ENCODE measurements at regions not wholly inside any gene's neighbourhood (a gene's known extent, or its start where the extent isn't known, plus 50 kb on each side); places are given as distances from the start of the nearest gene placed in this dataset.

DNA sequence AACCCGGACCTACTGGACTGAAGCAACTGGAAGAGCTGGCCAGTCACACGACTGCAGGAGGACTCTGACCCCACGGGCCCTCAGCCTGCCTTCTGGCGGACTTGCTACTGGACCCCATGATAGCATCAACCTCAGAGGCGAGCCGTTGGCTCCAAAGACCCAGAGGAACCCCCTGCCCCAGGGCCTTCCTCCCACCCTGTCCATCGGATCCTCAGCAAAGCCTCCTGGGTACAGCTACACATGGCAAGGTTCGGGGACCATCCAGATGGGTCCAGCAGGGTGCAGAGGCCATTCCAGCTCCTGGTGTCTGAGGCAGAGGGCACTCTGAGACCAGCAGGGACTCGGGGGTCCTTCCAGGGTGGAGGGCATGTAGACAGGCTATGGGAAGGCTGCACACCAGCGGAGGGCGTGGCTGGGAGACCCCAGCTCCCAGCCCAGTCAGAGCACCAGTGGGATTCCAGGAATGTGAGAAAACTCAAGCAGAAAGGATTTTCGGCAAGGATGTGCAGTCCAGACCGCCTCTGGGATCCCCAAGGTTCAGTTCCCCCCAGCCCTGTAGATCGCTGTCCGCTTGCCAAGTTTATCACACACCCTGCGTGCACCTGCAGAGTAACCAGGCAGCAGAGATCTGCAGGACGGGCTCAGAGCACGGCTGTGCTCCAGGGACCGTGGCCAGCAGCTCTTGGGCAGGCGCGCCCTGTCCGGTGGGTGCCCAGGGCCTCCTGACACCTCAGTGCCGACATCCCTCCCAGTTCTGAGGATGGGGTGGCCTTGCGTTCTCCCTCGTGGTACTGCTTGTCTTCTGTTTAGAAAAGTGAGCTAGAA is 89.8 kb upstream of the PPP2R2D start:
- 85 to 89% methylated on average over 17 to 23 of the region's 25 CpGs for WGBS, 2 donors
- no peaks in the 10 kb centered on the region for H3K27me3 ChIP-seq

DNA sequence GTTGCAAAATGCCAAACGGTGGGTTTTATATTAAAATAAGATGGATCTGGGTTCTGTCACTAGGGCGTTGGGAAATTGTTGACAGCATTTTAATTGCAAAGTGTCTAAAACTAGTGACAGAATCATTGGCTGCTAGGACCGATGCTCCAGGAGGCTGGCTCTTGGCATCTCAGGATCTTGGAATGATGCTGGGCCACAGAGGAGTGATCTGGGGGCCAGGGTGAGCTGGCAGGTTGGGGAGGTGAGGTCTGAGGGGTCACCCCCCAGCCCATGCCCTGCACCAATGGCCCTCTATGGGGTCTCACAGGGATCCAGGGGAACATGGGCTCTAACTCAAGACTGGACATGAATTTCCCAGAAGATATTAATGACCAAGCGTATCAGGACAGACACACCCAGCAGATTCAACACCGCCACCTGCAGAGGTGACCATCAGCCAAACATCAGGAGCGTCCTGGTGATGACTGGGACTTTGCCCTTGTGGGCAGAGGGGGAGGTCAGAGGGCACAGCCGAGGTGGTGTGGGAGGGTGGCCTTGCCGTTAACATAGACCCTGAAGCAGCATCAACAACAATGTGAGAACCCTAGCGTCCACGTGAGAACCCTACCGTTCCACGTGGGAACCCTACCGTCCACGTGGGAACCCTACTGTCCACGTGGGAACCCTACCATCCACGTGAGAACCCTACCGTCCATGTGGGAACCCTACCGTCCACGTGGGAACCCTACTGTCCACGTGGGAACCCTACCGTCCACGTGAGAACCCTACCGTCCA is 89.0 kb upstream of the PPP2R2D start:
- no peak for TF ChIP-seq POLR2A (IDR thresholded peaks at IDR 0.05)
- TF ChIP-seq, protein P1, sequence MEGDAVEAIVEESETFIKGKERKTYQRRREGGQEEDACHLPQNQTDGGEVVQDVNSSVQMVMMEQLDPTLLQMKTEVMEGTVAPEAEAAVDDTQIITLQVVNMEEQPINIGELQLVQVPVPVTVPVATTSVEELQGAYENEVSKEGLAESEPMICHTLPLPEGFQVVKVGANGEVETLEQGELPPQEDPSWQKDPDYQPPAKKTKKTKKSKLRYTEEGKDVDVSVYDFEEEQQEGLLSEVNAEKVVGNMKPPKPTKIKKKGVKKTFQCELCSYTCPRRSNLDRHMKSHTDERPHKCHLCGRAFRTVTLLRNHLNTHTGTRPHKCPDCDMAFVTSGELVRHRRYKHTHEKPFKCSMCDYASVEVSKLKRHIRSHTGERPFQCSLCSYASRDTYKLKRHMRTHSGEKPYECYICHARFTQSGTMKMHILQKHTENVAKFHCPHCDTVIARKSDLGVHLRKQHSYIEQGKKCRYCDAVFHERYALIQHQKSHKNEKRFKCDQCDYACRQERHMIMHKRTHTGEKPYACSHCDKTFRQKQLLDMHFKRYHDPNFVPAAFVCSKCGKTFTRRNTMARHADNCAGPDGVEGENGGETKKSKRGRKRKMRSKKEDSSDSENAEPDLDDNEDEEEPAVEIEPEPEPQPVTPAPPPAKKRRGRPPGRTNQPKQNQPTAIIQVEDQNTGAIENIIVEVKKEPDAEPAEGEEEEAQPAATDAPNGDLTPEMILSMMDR (IDR thresholded peaks at IDR 0.05) = no peak
- Histone ChIP-seq H3K36me3 (no peaks in the 10 kb centered on the region), H3K9me3 (no peaks in the 10 kb centered on the region), H3K27ac (no peak overlapping the region), H3K27me3 (no peaks in the 10 kb centered on the region), H3K4me3 (replicated peaks in 1 of 3) (no peak overlapping the region), H3K4me1 (no peaks in the 10 kb centered on the region)
- 89 to 91% methylated on average over 22 to 23 of the region's 23 CpGs for WGBS, 2 donors
- no peak for DNase-seq
- intact Hi-C loops (cut with DNase I) = no loop called here

More for the DNA sequence above, 89.8 kb upstream of the PPP2R2D start:
- no peak for TF ChIP-seq POLR2A (IDR thresholded peaks at IDR 0.05)
- TF ChIP-seq, protein P1 (IDR thresholded peaks at IDR 0.05) = no peak
- no peak for DNase-seq
- intact Hi-C loops (cut with DNase I) = no loop called here
- Histone ChIP-seq H3K36me3 (no peaks in the 10 kb centered on the region), H3K27ac (no peak overlapping the region), H3K4me3 (replicated peaks in 1 of 3) (no peak overlapping the region), H3K4me1 (no peaks in the 10 kb centered on the region), H3K9me3 (no peaks in the 10 kb centered on the region)

DNA sequence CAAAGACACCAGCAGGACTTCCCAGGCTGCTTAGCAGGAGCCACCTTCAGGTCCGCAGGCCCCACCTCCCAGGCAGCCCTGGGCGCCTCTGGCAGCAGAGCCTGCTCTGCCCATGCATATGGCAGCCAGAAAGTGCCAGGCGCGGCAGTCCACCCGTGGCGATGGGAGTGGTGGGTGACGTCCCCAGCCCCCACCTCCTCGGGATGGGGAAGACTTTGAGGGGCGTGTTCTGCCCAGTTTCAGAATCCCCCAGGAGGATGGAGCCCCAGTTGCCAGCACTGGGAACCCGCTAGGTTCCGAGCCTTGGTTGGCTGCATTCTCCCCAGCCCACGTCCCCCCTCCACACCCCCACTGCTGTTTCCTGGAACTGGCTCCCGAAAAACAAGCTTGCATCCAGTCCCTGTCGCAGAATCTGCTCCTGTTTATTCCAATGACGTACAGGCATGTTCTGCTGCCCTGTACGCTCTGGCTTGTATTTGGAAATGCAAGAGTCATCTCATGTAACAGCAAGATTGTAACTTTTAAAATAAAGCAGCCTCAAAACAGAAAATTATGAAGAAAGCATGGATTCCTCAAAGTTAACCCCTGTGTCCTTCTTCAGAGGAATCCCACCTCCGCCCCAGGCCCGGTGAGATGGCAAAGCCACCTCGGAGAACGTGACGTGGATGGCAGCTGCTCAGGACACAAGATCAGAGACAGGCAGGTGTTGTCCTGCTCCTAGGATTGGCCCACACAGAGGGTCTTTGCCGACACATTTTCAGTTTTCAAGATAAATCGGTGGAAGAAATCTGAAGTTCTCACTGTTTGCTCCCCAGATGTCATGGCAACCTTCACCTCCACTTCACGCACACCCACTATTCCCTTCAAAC is 87.8 kb upstream of the PPP2R2D start:
- Histone ChIP-seq H3K4me1 (no peaks in the 10 kb centered on the region), H3K27ac (no peak overlapping the region), H3K4me3 (replicated peaks in 1 of 3) (no peak overlapping the region), H3K36me3 (no peaks in the 10 kb centered on the region), H3K27me3 (no peaks in the 10 kb centered on the region), H3K9me3 (no peaks in the 10 kb centered on the region)
- TF ChIP-seq POLR2A (IDR thresholded peaks at IDR 0.05) = no peak
- TF ChIP-seq, protein P1 (IDR thresholded peaks at IDR 0.05) = no peak
- no peak for DNase-seq
- 82 to 83% methylated on average over 23 to 24 of the region's 24 CpGs for WGBS, 2 donors
- intact Hi-C loops (cut with DNase I) = no loop called here

DNA sequence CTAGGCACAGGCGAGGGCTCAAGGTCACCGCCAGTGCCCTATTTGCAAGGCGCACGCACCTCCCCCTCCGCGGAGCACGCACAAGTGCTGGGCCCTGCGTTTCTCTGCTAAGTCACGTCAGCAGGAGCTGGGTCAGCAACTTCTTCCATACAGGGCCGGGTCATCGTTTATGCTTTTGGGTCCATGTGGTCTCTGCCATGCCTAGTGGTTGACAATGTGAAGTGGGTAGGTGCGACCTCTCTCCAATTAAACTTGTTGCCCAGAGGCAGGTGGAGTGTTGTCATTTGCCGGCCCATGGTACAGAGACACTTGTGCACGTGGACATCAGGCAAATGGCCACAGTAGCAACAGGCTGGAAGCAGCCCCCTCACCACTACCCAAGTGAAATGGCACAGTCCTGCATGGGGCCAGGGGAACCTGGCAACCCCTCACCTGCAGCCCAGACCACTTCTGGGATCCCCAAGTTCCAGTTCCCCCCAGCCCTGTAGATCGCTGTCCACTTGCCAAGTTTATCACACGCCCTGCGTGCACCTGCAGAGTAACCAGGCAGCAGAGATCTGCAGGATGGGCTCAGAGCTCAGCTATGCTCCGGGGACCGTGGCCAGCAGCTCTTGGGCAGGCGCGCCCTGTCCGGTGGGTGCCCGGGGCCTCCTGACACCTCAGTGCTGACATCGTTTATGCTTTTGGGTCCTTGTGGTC is 86.1 kb upstream of the PPP2R2D start:
- Histone ChIP-seq H3K36me3 (no peaks in the 10 kb centered on the region), H3K4me3 (replicated peaks in 1 of 3) (no peak overlapping the region), H3K4me1 (no peaks in the 10 kb centered on the region), H3K27me3 (no peaks in the 10 kb centered on the region), H3K9me3 (no peaks in the 10 kb centered on the region), H3K27ac (no peak overlapping the region)
- intact Hi-C loops (cut with DNase I) = no loop called here
- DNase-seq = no peak
- no peak for TF ChIP-seq POLR2A (IDR thresholded peaks at IDR 0.05)
- TF ChIP-seq, protein P1 (IDR thresholded peaks at IDR 0.05) = no peak
- WGBS, 2 donors = 64% methylated on average over 17 to 24 of the region's 24 CpGs

All from thyroid gland (tissue), 4 donors.